ENCODE measurements at regions not wholly inside any gene's neighbourhood (a gene's known extent, or its start where the extent isn't known, plus 50 kb on each side); places are given as distances from the start of the nearest gene placed in this dataset.
A peak's percentile ranks its signal among the peaks of the same experiment; 100 is the strongest.

DNA sequence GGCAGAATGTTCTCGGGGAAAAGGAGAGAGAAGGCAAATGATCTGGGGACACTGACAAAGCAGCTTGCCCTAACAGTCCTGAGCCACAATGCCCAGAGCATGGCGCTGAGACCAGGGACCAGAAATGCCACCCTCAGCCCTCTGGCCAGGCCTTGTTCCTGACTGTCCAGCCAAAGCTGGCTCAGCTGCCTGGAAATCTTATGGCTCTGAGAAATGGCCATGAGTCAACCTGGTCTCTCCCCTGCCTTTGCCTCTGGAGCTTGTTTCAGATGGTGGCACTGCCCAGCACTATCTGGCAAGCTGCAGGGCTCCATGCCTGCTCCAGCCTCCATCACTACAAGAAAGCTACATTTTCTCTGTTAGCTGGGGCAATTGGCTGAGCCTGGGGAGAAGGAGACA lies 90.5 kb upstream of the PLXNA4 start:
- no peak for DNase-seq

GRCh38 chr7:132666071-132666773 lies 90.0 kb upstream of the PLXNA4 start:
- no peak for DNase-seq

DNA sequence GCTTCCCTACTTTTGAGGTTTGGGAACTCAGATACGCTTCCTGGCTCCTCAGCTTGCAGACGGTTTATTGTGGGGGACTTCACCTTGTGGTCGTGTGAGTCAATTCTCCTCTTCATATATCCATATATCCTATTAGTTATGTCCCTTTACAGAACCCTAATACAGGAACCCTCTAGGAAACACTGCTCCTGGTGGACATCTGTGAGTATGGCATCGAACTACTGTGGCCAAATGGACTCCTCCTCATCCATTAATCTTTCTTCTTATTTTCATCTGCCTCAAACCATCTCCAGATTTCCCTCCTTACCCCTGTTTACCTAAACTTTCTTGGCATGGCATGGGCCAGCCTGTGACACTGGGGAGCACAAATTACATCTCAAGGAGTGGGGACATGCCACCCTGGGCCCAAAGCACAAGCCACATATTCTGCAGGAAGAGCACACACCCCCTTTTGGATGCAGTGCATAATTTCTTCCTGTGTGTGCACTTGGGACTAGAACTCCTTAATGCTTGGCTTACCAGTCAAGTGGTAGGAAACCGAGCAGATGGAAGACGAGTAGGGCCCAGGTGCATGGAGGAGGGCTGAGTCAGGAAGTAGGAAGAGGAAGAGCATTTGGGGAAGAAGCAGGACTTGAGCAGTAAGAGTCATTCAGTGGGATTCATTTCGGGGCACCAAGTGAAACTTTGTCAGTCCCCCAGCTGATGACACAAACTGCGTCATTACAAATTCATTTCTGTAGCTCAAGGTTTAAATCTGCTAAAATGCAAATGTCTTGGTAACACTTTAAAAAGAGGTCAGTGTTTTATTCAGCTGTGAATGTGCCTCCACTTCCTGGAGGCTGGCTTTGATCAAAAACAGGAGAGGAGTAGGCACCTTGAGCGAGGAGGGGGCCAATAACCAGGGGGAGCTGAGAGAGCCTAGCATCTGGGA lies 80.8 kb upstream of the PLXNA4 start:
- no peak for DNase-seq

DNA sequence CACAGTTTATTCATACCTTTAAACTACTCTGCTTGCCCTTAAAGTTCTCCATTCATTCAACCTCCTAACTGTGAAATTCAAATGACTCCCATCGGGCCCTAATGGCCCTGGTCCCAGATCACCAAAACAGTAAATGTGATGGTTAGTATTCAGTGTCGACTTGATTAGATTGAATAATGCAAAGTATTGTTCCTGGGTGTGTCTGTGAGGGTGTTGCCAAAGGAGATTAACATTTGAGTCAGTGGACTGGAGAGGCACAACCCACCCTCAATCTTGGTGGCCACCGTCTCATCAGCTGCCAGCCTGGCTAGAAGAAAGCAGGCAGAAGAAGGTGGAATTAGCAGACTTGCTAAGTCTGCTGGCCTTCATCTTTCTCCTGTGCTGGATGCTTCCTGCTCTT lies 80.1 kb upstream of the PLXNA4 start:
- DNase-seq, result no peak

DNA sequence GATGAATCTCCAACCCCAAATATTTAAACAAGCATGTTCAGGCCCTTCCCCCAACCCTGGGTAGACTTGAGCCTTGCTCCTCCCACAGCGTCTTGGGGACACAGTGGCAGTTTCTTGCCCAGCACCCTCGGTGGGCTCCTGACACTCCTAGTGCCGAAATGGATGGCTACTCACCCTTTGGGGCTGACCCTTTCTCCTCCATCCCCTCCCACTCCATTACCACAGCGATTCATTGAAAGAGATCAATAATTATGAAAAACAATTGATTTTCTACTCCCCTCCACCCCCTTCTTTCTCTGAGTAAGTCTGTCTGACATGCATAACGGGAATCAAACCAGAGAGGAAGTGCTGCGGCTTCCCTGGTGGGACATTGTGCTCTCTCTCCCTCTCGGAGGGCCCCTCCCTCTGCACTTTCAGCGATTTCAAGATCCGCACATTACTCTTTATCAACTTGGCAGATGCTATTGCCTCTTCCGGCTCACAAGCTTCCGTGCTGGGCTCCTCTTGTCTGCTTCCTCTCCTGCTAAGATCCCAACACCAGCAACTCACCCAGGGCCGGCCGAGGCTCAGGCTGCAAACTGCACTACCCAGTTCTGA lies 79.0 kb upstream of the PLXNA4 start:
- DNase-seq, result peak; percentile 7

DNA sequence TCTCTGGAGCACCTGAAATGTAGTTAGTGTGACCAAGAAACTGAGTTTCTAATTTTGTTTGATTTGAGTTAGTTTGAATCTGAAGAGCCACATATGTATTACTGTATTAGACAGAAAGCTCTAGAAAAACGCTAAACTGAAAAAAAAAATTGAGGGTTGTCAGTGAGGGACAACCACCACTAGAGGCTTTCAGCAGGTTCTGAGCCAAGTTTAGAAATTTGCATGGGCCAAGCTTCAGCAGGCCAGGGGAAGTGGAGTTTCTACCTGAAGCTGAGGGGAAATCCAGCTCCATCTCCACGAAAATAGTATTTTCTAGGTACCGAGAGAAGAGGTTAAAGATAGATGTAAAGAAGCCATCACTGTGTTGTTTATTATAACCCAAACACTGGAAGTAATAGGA lies 77.9 kb upstream of the PLXNA4 start:
- DNase-seq, result no peak

GRCh38 chr7:132653366-132653930 lies 77.2 kb upstream of the PLXNA4 start:
- DNase-seq, result no peak

DNA sequence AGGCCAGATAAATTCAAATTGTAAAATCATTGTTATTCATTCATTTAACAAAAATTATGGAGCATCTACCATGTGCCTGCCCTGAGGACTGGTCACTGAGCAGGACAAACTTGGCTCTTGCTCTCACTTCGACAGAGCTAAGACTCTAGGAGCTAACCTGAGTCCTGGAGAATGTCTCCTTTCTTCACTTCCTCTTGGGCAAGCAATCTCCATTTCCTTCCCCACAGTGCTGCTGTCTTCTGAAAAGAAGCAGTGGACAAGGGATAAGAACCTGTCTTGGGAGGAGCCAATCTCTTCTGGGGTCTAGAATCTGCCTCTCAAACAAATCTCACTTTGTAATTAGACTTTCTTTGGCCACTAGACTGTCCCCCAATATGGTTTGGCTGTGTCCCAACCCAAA lies 76.2 kb upstream of the PLXNA4 start:
- no peak for DNase-seq

DNA sequence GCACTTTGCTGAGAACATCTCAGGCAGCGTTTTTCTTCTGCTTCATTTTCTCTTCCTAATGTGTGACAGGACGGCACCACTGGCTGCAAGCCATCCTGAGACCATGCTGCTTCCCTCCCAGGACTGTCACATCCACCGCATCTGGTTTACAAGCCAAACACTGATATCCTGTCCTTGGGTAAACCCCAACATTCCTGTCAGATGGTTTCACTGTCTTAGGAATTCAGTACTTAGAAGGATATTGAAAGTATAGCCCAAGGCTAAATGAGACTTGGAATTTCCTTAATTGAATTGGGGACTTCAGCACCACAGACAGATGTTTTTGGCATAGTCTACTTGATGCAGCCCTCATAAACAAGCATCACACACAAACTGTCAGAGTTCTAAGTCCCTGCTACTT lies 74.2 kb upstream of the PLXNA4 start:
- DNase-seq, result no peak

GRCh38 chr7:132647311-132647710 lies 71.0 kb upstream of the PLXNA4 start:
- no peak for DNase-seq

DNA sequence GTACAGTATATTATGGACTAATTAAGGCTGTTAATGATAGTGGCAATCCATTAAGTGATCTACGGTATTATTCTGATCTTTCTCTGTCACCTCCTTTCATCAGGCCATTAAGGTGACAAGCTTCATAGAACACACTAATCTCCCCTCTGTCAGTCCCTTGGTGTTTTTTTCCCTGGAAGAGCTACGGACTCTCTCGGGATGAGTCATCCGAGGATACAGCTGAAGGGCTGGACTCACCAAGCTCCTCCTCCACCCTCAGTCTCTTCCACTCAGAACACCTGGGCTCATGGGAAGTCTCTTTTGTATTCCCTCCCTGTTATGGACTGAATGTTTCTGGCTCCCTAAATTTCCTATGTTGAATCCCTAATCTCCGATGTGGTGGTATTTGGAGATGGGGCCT lies 69.8 kb upstream of the PLXNA4 start:
- DNase-seq, result no peak

- no peak for DNase-seq
These were observed 67.0 kb upstream of the PLXNA4 start for GRCh38 chr7:132643302-132643701.

GRCh38 chr7:132641238-132641637 lies 65.0 kb upstream of the PLXNA4 start:
- no peak for DNase-seq

GRCh38 chr7:132639983-132640382 lies 63.7 kb upstream of the PLXNA4 start:
- DNase-seq, result no peak

- DNase-seq, result no peak
These were observed 61.7 kb upstream of the PLXNA4 start for GRCh38 chr7:132638000-132638399.

DNA sequence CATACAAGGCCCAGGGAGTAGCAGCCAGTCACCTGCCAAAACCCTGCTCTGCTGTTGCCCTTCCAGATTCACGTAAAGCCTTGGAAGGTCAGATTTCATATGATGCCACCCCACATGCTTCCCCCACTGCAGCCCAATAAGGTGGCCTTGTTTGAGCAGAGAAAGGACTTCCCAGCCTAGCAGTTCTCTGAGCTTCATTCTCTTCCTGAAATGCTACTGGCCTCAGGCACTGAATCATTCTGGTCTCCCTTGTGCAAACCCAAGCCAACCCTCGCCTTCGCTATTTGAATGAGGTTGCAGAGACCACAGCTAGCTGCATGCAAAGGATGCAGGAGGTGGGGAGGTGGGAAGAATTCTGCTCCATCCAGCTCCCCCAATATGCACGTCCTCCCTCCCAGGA lies 60.3 kb upstream of the PLXNA4 start:
- no peak for DNase-seq

DNA sequence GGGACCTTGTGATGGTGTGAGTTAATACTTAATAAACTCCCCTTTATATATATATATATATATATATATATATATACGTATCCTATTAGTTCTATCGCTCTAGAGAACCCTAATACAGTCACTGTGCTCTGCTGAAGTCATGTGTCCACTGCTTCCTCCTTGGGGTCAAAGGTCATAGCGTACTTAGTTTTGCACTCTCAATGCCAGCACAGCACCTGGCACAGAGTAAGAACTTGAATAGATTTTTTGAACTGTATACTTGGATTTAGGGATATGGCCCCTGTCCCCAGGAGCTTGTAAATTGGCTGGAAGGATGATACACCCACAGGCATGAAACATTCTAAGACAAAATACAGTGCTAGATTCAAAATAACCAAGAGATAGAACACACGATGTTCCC lies 58.9 kb upstream of the PLXNA4 start:
- no peak for DNase-seq

GRCh38 chr7:132630834-132631233 lies 54.6 kb upstream of the PLXNA4 start:
- DNase-seq, result no peak
